ENCODE measurements at regions not wholly inside any gene's neighbourhood (a gene's known extent, or its start where the extent isn't known, plus 50 kb on each side); places are given as distances from the start of the nearest gene placed in this dataset.

GRCh38 chr5:137563301-137563645 is 64.1 kb upstream of the SPOCK1 start:
- Histone ChIP-seq H3K4me2 (ENCODE audit: low read depth, low read length) (no peak overlapping the region), H3K79me2 (ENCODE audit: insufficient read depth, low read length) (no peaks in the 10 kb centered on the region), H3K27me3 (ENCODE audit: control insufficient read depth in 1 of 2, insufficient read depth in 2 of 2, low read length in 2 of 2) (peaks cover 0 to 28% of the 10 kb centered on the region in 2 experiments; a peak in 3 of 5 replicates), H3K36me3 (replicated peaks in 1 of 2; ENCODE audit: control insufficient read depth in 1 of 2, insufficient read depth in 2 of 2, low read length in 2 of 2) (no peaks in the 10 kb centered on the region), H3K4me1 (ENCODE audit: insufficient read depth, low read length) (no peaks in the 10 kb centered on the region), H3K9ac (ENCODE audit: insufficient read depth, low read depth, low read length) (no peak overlapping the region), H3K27ac (ENCODE audit: extremely low read length, insufficient read depth, low read length) (no peak overlapping the region), H3K9me3 (ENCODE audit: low read length) (no peaks in the 10 kb centered on the region), H3K4me3 (replicated peaks in 1 of 3; ENCODE audit: insufficient read depth in 1 of 3, low read depth in 2 of 3, low read length in 3 of 3) (no peak overlapping the region), H2AFZ (ENCODE audit: low read length) (no peak overlapping the region), H4K20me1 (ENCODE audit: insufficient read depth, low read length) (no peaks in the 10 kb centered on the region; the same call in 1 of the 2 replicates)
- CTCF ChIA-PET (ENCODE audit: low intra/inter-chr PET ratio, low total read pairs), result no interaction called here
- no TSS peak for BruUV-seq (replicated peaks)
- intact Hi-C loops (cut with micrococcal nuclease; ENCODE audit: unreplicated experiment) (no loop called here), in situ Hi-C loops (cut with HindIII; ENCODE audit: extremely low pct_ligation_motif_present, low pct_unique_long_range_greater_than_20kb) (no loop called here)
- DNase-seq (ENCODE audit: low spot score) (no peak), FAIRE-seq (no peak), ATAC-seq (no peak)
- TF ChIP-seq ZKSCAN8 (CRISPR knock-in tag; IDR thresholded peaks at IDR 0.05; ENCODE audit: borderline replicate concordance) (no peak), HNRNPLL (IDR thresholded peaks at IDR 0.05; ENCODE audit: low read depth, low read length, poor library complexity, severe bottlenecking) (no peak), ZNF225 (CRISPR knock-in tag; IDR thresholded peaks at IDR 0.05) (no peak), ZNF460 (CRISPR knock-in tag; IDR thresholded peaks at IDR 0.05; ENCODE audit: borderline replicate concordance) (no peak), ZNF256 (CRISPR knock-in tag; conservative IDR thresholded peaks at IDR 0.05) (no peak), MXD1 (CRISPR knock-in tag; IDR thresholded peaks at IDR 0.05) (no peak), FOXC1 (CRISPR knock-in tag; IDR thresholded peaks at IDR 0.05; ENCODE audit: borderline replicate concordance) (no peak), NR2F2 (IDR thresholded peaks at IDR 0.05; ENCODE audit: borderline replicate concordance, low read depth) (no peak), ZNF234 (CRISPR knock-in tag; conservative IDR thresholded peaks at IDR 0.05) (no peak), ETV5 (CRISPR knock-in tag; IDR thresholded peaks at IDR 0.05; ENCODE audit: borderline replicate concordance) (no peak)
- 44% methylated on average over 2 of the region's 2 CpGs for WGBS (ENCODE audit: low lambda C conversion rate)
- POLR2A ChIA-PET, result no interaction called here

- no peak overlapping the region for H3K9ac ChIP-seq (ENCODE audit: insufficient read depth, low read depth, low read length)
- TF ChIP-seq ZNF160 (CRISPR knock-in tag; IDR thresholded peaks at IDR 0.05) (no peak), RFXAP (CRISPR knock-in tag; IDR thresholded peaks at IDR 0.05; ENCODE audit: borderline replicate concordance) (no peak), SNAI1 (CRISPR knock-in tag; IDR thresholded peaks at IDR 0.05; ENCODE audit: borderline replicate concordance) (no peak), MNT (IDR thresholded peaks at IDR 0.05) (0 out of 2 replicates have a peak, but pooled peaks have one; percentile 8), REXO4 (CRISPR knock-in tag; IDR thresholded peaks at IDR 0.05; ENCODE audit: borderline replicate concordance) (no peak), ZFP90 (CRISPR knock-in tag; IDR thresholded peaks at IDR 0.05; ENCODE audit: borderline replicate concordance) (no peak), GABPA (IDR thresholded peaks at IDR 0.05; ENCODE audit: low read depth, low read length) (no peak), GABPA (CRISPR knock-in tag; IDR thresholded peaks at IDR 0.05; ENCODE audit: low read depth) (no peak)
- intact Hi-C loops (cut with micrococcal nuclease; ENCODE audit: unreplicated experiment) (no loop called here), in situ Hi-C loops (cut with HindIII; ENCODE audit: extremely low pct_ligation_motif_present, low pct_unique_long_range_greater_than_20kb) (no loop called here)
- no peaks in the 10 kb centered on the region; the same call in 1 of the 2 replicates for H4K20me1 ChIP-seq (ENCODE audit: insufficient read depth, low read length)
- BruUV-seq (replicated peaks), result no TSS peak
- FAIRE-seq (no peak), DNase-seq (ENCODE audit: low spot score) (no peak), ATAC-seq (no peak)
- no peaks in the 10 kb centered on the region for H3K4me1 ChIP-seq (ENCODE audit: insufficient read depth, low read length)
- H3K4me2 ChIP-seq (ENCODE audit: low read depth, low read length), result no peak overlapping the region
- ChIA-PET CTCF (ENCODE audit: low intra/inter-chr PET ratio, low total read pairs) (no interaction called here), POLR2A (no interaction called here)
- peaks cover 0 to 25% of the 10 kb centered on the region in 2 experiments; a peak in 3 of 5 replicates for H3K27me3 ChIP-seq (ENCODE audit: control insufficient read depth in 1 of 2, insufficient read depth in 2 of 2, low read length in 2 of 2)
- H2AFZ ChIP-seq (ENCODE audit: low read length), result no peak overlapping the region
- no peaks in the 10 kb centered on the region for H3K79me2 ChIP-seq (ENCODE audit: insufficient read depth, low read length)
- no peak overlapping the region for H3K4me3 ChIP-seq (replicated peaks in 1 of 3; ENCODE audit: insufficient read depth in 1 of 3, low read depth in 2 of 3, low read length in 3 of 3)
- H3K36me3 ChIP-seq (replicated peaks in 1 of 2; ENCODE audit: control insufficient read depth in 1 of 2, insufficient read depth in 2 of 2, low read length in 2 of 2), result no peaks in the 10 kb centered on the region
- H3K27ac ChIP-seq (ENCODE audit: extremely low read length, insufficient read depth, low read length), result no peak overlapping the region
- no peaks in the 10 kb centered on the region for H3K9me3 ChIP-seq (ENCODE audit: low read length)
Measured at GRCh38 chr5:137561608-137562007, 62.5 kb upstream of the SPOCK1 start.

Measured in HepG2 (cell line).